Urothelium cell line (cell line): ENCODE measurements at regions not wholly inside any gene's neighbourhood (a gene's known extent, or its start where the extent isn't known, plus 50 kb on each side); places are given as distances from the start of the nearest gene placed in this dataset.
"Not testable (repeated sequence)": the region's sequence is repeated elsewhere in the genome, so short reads cannot be mapped to it uniquely, and the experiment has no call there.

Source experiments
- DNase-seq: peaks from one replicate; pipeline ENCODE4 v3.0.0; 2011; ENCODE audit warnings: low spot score, mixed read lengths
- FAIRE-seq: peaks from 2 replicates; lab custom pipeline; 2011; peaks lifted over from hg19 to GRCh38; lab: Jason Lieb, UNC

- FAIRE-seq (no peak), DNase-seq (no peak)
Measured at GRCh38 chrX:143935601-143936000, 51.7 kb downstream of the UBE2NL start.

GRCh38 chrX:143940119-143940518 is 56.2 kb downstream of the UBE2NL start:
- no peak for DNase-seq
- FAIRE-seq = no peak

- DNase-seq (no peak), FAIRE-seq (no peak)
Measured at GRCh38 chrX:143945171-143945570, 61.3 kb downstream of the UBE2NL start.

GRCh38 chrX:143964549-143964948 is 80.7 kb downstream of the UBE2NL start:
- no peak for DNase-seq
- no peak for FAIRE-seq

- FAIRE-seq (no peak), DNase-seq (peak; percentile 2)
Measured at GRCh38 chrX:143988356-143988755, 104.5 kb downstream of the UBE2NL start.

GRCh38 chrX:143994206-143994605 is 110.3 kb downstream of the UBE2NL start:
- FAIRE-seq = no peak
- peak; percentile 0 for DNase-seq

GRCh38 chrX:143998261-143998660 is 114.4 kb downstream of the UBE2NL start:
- FAIRE-seq = no peak
- DNase-seq = no peak

GRCh38 chrX:144006811-144007210 is 122.9 kb downstream of the UBE2NL start:
- FAIRE-seq = no peak
- peak; percentile 1 for DNase-seq

GRCh38 chrX:144040793-144041192 is 156.9 kb downstream of the UBE2NL start:
- FAIRE-seq = no peak

GRCh38 chrX:144042271-144042670 is 158.4 kb downstream of the UBE2NL start:
- DNase-seq (no peak), FAIRE-seq (no peak)

More at GRCh38 chrX:144040793-144041192, 156.9 kb downstream of the UBE2NL start:
- no peak for DNase-seq

- FAIRE-seq (no peak), DNase-seq (no peak)
Measured at GRCh38 chrX:144075432-144075831, 191.6 kb downstream of the UBE2NL start.

- FAIRE-seq, DNase-seq: not testable (repeated sequence)
Measured at GRCh38 chrX:144082237-144082636, 198.4 kb downstream of the UBE2NL start.

GRCh38 chrX:144089674-144090073 is 205.8 kb downstream of the UBE2NL start:
- FAIRE-seq, DNase-seq: not testable (repeated sequence)

GRCh38 chrX:144092116-144092515 is 208.2 kb downstream of the UBE2NL start:
- FAIRE-seq = peak; percentile 55
- DNase-seq = not testable (repeated sequence)

- not testable (repeated sequence) for DNase-seq, FAIRE-seq
Measured at GRCh38 chrX:144119490-144119889, 235.6 kb downstream of the UBE2NL start.

- not testable (repeated sequence) for DNase-seq, FAIRE-seq
Measured at GRCh38 chrX:144121566-144121965, 237.7 kb downstream of the UBE2NL start.

- not testable (repeated sequence) for DNase-seq, FAIRE-seq
Measured at GRCh38 chrX:144127570-144128169, 243.8 kb downstream of the UBE2NL start.

GRCh38 chrX:144129511-144129910 is 245.6 kb downstream of the UBE2NL start:
- not testable (repeated sequence) for FAIRE-seq, DNase-seq

GRCh38 chrX:144130507-144130906 is 246.6 kb downstream of the UBE2NL start:
- not testable (repeated sequence) for FAIRE-seq, DNase-seq

- FAIRE-seq, DNase-seq: not testable (repeated sequence)
Measured at GRCh38 chrX:144131080-144131479, 247.2 kb downstream of the UBE2NL start.

- FAIRE-seq, DNase-seq: not testable (repeated sequence)
Measured at GRCh38 chrX:144134448-144135119, 250.7 kb downstream of the UBE2NL start.

- not testable (repeated sequence) for FAIRE-seq, DNase-seq
Measured at GRCh38 chrX:144154474-144154873, 270.6 kb downstream of the UBE2NL start.
